ENCODE measurements at regions not wholly inside any gene's neighbourhood (a gene's known extent, or its start where the extent isn't known, plus 50 kb on each side); places are given as distances from the start of the nearest gene placed in this dataset.

DNA sequence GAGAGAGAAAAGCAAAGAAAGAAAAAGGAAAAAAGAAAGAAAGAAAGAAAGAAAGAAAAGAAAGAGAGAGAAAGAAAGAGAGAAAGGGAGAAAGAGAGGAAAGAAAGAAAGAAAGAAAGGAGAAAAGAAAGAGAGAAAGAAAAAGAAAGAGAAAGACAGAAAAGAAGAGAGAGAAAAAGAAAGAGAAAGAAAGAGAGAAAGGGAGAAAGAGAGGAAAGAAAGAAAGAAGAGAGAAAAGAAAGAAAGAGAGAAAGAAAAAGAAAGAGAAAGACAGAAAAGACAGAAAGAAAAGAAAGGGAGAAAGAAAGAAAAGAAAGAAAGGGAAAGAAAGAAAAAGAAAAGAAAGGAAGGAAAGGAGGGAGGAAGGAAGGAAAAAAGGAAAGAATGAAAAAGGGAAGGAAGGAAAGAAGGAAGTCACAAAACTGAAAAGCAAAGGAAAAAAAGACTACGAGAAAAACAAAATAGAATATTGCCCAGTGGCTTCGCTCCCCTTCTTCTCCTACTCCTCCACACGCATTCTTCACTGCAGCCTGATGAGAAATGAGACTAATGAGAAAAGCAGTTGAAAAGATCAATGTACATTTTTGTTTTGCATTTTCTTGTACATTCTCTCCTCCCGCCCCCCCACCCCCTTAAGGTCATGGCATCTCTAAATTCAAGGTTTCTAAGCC, 170.0 kb downstream of the SOD2 start:
- FAIRE-seq (no peak), DNase-seq (ENCODE audit: low read depth, low spot score) (no peak)
- dilution Hi-C loops (cut with MboI; ENCODE audit: extremely low pct_ligation_motif_present, low sequenced_read_pairs), result no loop called here
- Histone ChIP-seq H3K4me2 (ENCODE audit: control insufficient read depth, extremely low read depth, insufficient read depth, low read depth, low read length) (no peak overlapping the region), H3K4me1 (ENCODE audit: control insufficient read depth, extremely low read depth, insufficient read depth, low read length) (no peaks in the 10 kb centered on the region), H4K20me1 (ENCODE audit: control insufficient read depth, extremely low read depth, insufficient read depth, low read length) (no peaks in the 10 kb centered on the region), H3K9ac (ENCODE audit: control insufficient read depth, extremely low read depth, insufficient read depth, low read length) (no peak overlapping the region), H3K9me3 (ENCODE audit: control insufficient read depth, low read depth, low read length) (no peaks in the 10 kb centered on the region), H3K36me3 (ENCODE audit: control insufficient read depth in 2 of 2, extremely low read depth in 1 of 2, insufficient read depth in 2 of 2, low read length in 2 of 2) (no peaks in the 10 kb centered on the region), H3K4me3 (ENCODE audit: control insufficient read depth in 2 of 3, extremely low read depth in 1 of 3, insufficient read depth in 2 of 3, low read depth in 1 of 3, low read length in 3 of 3) (no peak overlapping the region), H3K27ac (ENCODE audit: control insufficient read depth, insufficient read depth, low read length) (no peak overlapping the region), H2AFZ (ENCODE audit: control insufficient read depth, low read length) (no peak overlapping the region), H3K79me2 (ENCODE audit: control insufficient read depth, insufficient read depth, low read length) (no peaks in the 10 kb centered on the region), H3K27me3 (ENCODE audit: control insufficient read depth, extremely low read depth, insufficient read depth, low read length) (no peaks in the 10 kb centered on the region), H3K9me1 (ENCODE audit: control insufficient read depth, extremely low read depth, insufficient read depth, low read length) (no peaks in the 10 kb centered on the region)
- TF ChIP-seq CTCF (optimal IDR thresholded peaks at IDR 0.05 in 1 of 3, IDR thresholded peaks at IDR 0.05 in 1 of 3, conservative IDR thresholded peaks at IDR 0.05 in 1 of 3; ENCODE audit: extremely low read depth in 1 of 3, insufficient read depth in 2 of 3, low read length in 3 of 3) (no peak), EZH2 (IDR thresholded peaks at IDR 0.05; ENCODE audit: low read length) (no peak)

- H3K36me3 ChIP-seq (ENCODE audit: control insufficient read depth in 2 of 2, extremely low read depth in 1 of 2, insufficient read depth in 2 of 2, low read length in 2 of 2), result no peaks in the 10 kb centered on the region
- no peaks in the 10 kb centered on the region for H4K20me1 ChIP-seq (ENCODE audit: control insufficient read depth, extremely low read depth, insufficient read depth, low read length)
- H3K27ac ChIP-seq (ENCODE audit: control insufficient read depth, insufficient read depth, low read length), result no peak overlapping the region
- dilution Hi-C loops (cut with MboI; ENCODE audit: extremely low pct_ligation_motif_present, low sequenced_read_pairs), result no loop called here
- no peak for DNase-seq (ENCODE audit: low read depth, low spot score)
- H3K4me3 ChIP-seq (ENCODE audit: control insufficient read depth in 2 of 3, extremely low read depth in 1 of 3, insufficient read depth in 2 of 3, low read depth in 1 of 3, low read length in 3 of 3), result no peak overlapping the region
- H3K79me2 ChIP-seq (ENCODE audit: control insufficient read depth, insufficient read depth, low read length), result no peaks in the 10 kb centered on the region
- H3K9ac ChIP-seq (ENCODE audit: control insufficient read depth, extremely low read depth, insufficient read depth, low read length), result no peak overlapping the region
- H3K9me1 ChIP-seq (ENCODE audit: control insufficient read depth, extremely low read depth, insufficient read depth, low read length), result no peaks in the 10 kb centered on the region
- no peak overlapping the region for H2AFZ ChIP-seq (ENCODE audit: control insufficient read depth, low read length)
- H3K4me2 ChIP-seq (ENCODE audit: control insufficient read depth, extremely low read depth, insufficient read depth, low read depth, low read length), result no peak overlapping the region
- TF ChIP-seq CTCF (optimal IDR thresholded peaks at IDR 0.05 in 1 of 3, IDR thresholded peaks at IDR 0.05 in 1 of 3, conservative IDR thresholded peaks at IDR 0.05 in 1 of 3; ENCODE audit: extremely low read depth in 1 of 3, insufficient read depth in 2 of 3, low read length in 3 of 3), result no peak
- no peak for TF ChIP-seq EZH2 (IDR thresholded peaks at IDR 0.05; ENCODE audit: low read length)
- no peaks in the 10 kb centered on the region for H3K9me3 ChIP-seq (ENCODE audit: control insufficient read depth, low read depth, low read length)
- no peaks in the 10 kb centered on the region for H3K27me3 ChIP-seq (ENCODE audit: control insufficient read depth, extremely low read depth, insufficient read depth, low read length)
- H3K4me1 ChIP-seq (ENCODE audit: control insufficient read depth, extremely low read depth, insufficient read depth, low read length), result no peaks in the 10 kb centered on the region
- no peak for FAIRE-seq
Observed at GRCh38 chr6:159521962-159522361, 171.1 kb downstream of the SOD2 start.

All from keratinocyte (primary cell).